H9 (cell line): ENCODE measurements at regions not wholly inside any gene's neighbourhood (a gene's known extent, or its start where the extent isn't known, plus 50 kb on each side); places are given as distances from the start of the nearest gene placed in this dataset.

Source experiments
- DNase-seq: peaks from one replicate; pipeline ENCODE4 v3.0.0-alpha.2; 2017
- H2AFZ ChIP-seq: one replicate; pipeline ENCODE4 v1.6.1; 2013; ENCODE audit warnings: mild to moderate bottlenecking, low read length, control low read depth, moderate library complexity
- H2AK5ac ChIP-seq: 2 replicates; pipeline ENCODE4 v1.6.1; 2013; ENCODE audit warnings: low read length, control low read depth, mixed read lengths; ENCODE audit not compliant: insufficient read length
- H2BK120ac ChIP-seq: one replicate; pipeline ENCODE4 v1.6.1; 2013; ENCODE audit warnings: low read depth, mild to moderate bottlenecking, low read length, control low read depth, inconsistent platforms; ENCODE audit not compliant: poor library complexity, severe bottlenecking
- H2BK12ac ChIP-seq: 2 replicates; pipeline ENCODE4 v1.6.1; 2013; ENCODE audit warnings: low read length, control low read depth, mixed read lengths, low read depth; ENCODE audit not compliant: insufficient read length
- H2BK15ac ChIP-seq: 2 replicates; pipeline ENCODE4 v1.6.1; 2013; ENCODE audit warnings: low read depth, low read length, control low read depth
- H2BK20ac ChIP-seq: one replicate; pipeline ENCODE4 v1.6.1; 2013; ENCODE audit warnings: low read depth, mild to moderate bottlenecking, low read length, control low read depth, inconsistent platforms; ENCODE audit not compliant: poor library complexity, severe bottlenecking
- H2BK5ac ChIP-seq: 2 replicates; pipeline ENCODE4 v1.6.1; 2013; ENCODE audit warnings: low read length, control low read depth, mixed read lengths; ENCODE audit not compliant: insufficient read length
- H3K14ac ChIP-seq: 2 replicates; pipeline ENCODE4 v1.6.1; 2013; ENCODE audit warnings: low read length, control low read depth; ENCODE audit not compliant: insufficient read depth
- H3K18ac ChIP-seq: 2 replicates; pipeline ENCODE4 v1.6.1; 2013; ENCODE audit warnings: low read depth, mild to moderate bottlenecking, mixed read lengths, low read length, control low read depth; ENCODE audit not compliant: insufficient read length
- H3K23ac ChIP-seq: 2 replicates; pipeline ENCODE4 v1.6.1; 2013; ENCODE audit warnings: low read length, control low read depth, mixed read lengths, low read depth; ENCODE audit not compliant: insufficient read length
- H3K23me2 ChIP-seq: 2 replicates; pipeline ENCODE4 v1.6.1; 2013; ENCODE audit warnings: low read depth, mild to moderate bottlenecking, mixed read lengths, low read length, control low read depth; ENCODE audit not compliant: insufficient read length, poor library complexity, severe bottlenecking
- H3K27ac ChIP-seq: 2 replicates; pipeline ENCODE4 v1.5.1; 2013; ENCODE audit warnings: low read length, control low read depth, mixed read lengths, low read depth; ENCODE audit not compliant: insufficient read length
- H3K27me3 ChIP-seq: 2 replicates; pipeline ENCODE4 v1.6.1; 2013; ENCODE audit warnings: low read length, control low read depth, inconsistent platforms; ENCODE audit not compliant: insufficient read depth
- H3K4ac ChIP-seq: 2 replicates; pipeline ENCODE4 v1.6.1; 2013; ENCODE audit warnings: low read depth, mild to moderate bottlenecking, control low read depth, inconsistent platforms, low read length, moderate library complexity
- H3K4me1 ChIP-seq: 2 replicates; pipeline ENCODE4 v1.6.1; 2013; ENCODE audit warnings: low read length, control low read depth, inconsistent platforms; ENCODE audit not compliant: insufficient read depth
- H3K4me2 ChIP-seq: 2 replicates; pipeline ENCODE4 v1.6.1; 2013; ENCODE audit warnings: low read length, control low read depth, mixed read lengths; ENCODE audit not compliant: insufficient read length, insufficient read depth
- H3K56ac ChIP-seq: 2 replicates; pipeline ENCODE4 v1.6.1; 2013; ENCODE audit warnings: low read depth, mild to moderate bottlenecking, mixed read lengths, low read length, control low read depth; ENCODE audit not compliant: insufficient read length
- H3K79me1 ChIP-seq: 2 replicates; pipeline ENCODE4 v1.6.1; 2013; ENCODE audit warnings: low read depth, mild to moderate bottlenecking, moderate library complexity, low read length, control low read depth, inconsistent platforms; ENCODE audit not compliant: insufficient read depth, poor library complexity, severe bottlenecking
- H3K79me2 ChIP-seq: 2 replicates; pipeline ENCODE4 v1.6.1; 2013; ENCODE audit warnings: low read length, control low read depth, inconsistent platforms; ENCODE audit not compliant: insufficient read depth
- H3K9ac ChIP-seq: 2 replicates; pipeline ENCODE4 v1.6.1; 2013; ENCODE audit warnings: low read length, control low read depth, mixed read lengths; ENCODE audit not compliant: insufficient read length; ENCODE audit errors: extremely low read depth
- H3K9me3 ChIP-seq: one replicate; pipeline ENCODE4 v1.6.1; 2013; ENCODE audit warnings: low read depth, low read length, inconsistent platforms; ENCODE audit not compliant: control insufficient read depth
- H3T11ph ChIP-seq: one replicate; pipeline ENCODE4 v1.6.1; 2013; ENCODE audit warnings: mild to moderate bottlenecking, low read length, control low read depth, inconsistent platforms
- H4K20me1 ChIP-seq: one replicate; pipeline ENCODE4 v1.6.1; 2013; ENCODE audit not compliant: control insufficient read depth, insufficient read length, insufficient read depth
- H4K5ac ChIP-seq: 2 replicates; pipeline ENCODE4 v1.6.1; 2013; ENCODE audit warnings: low read depth, mild to moderate bottlenecking, mixed read lengths, low read length, control low read depth; ENCODE audit not compliant: insufficient read length
- H4K8ac ChIP-seq: replicated peaks from 2 replicates; pipeline ENCODE4 v1.6.1; 2013; ENCODE audit warnings: low read length, control low read depth, mixed read lengths, low read depth; ENCODE audit not compliant: insufficient read length
- H4K91ac ChIP-seq: 2 replicates; pipeline ENCODE4 v1.6.1; 2013; ENCODE audit warnings: low read depth, mild to moderate bottlenecking, moderate library complexity, mixed read lengths, low read length, control low read depth; ENCODE audit not compliant: insufficient read length
- H3K27ac Mint-ChIP-seq, 3 experiments: 2 replicates in 2 of 3; 3 replicates in 1 of 3; pipeline ENCODE4 v1.8.0; 2020 to 2021; ENCODE audit warnings: mixed read lengths in 3 of 3, mild to moderate bottlenecking in 1 of 3, moderate library complexity in 1 of 3
- H3K27me3 Mint-ChIP-seq: 2 replicates; pipeline ENCODE4 v1.8.0; 2021; ENCODE audit warnings: low read depth, mild to moderate bottlenecking, moderate library complexity, mixed read lengths
- H3K36me3 Mint-ChIP-seq, 3 experiments: 2 replicates in 2 of 3; 3 replicates in 1 of 3; pipeline ENCODE4 v1.8.0; 2020 to 2021; ENCODE audit warnings: low read depth in 3 of 3, mixed read lengths in 3 of 3; ENCODE audit not compliant: insufficient read depth in 1 of 3
- H3K4me1 Mint-ChIP-seq, 2 experiments: 2 replicates each; pipeline ENCODE4 v1.8.0; 2020; ENCODE audit warnings: mixed read lengths in 2 of 2
- H3K4me3 Mint-ChIP-seq, 2 experiments: 2 replicates in 1 of 2; 3 replicates in 1 of 2; pipeline ENCODE4 v1.8.0; 2020 to 2021; ENCODE audit warnings: mild to moderate bottlenecking in 2 of 2, mixed read lengths in 2 of 2, moderate library complexity in 1 of 2
- H3K9me3 Mint-ChIP-seq, 2 experiments: 2 replicates in 1 of 2; 3 replicates in 1 of 2; pipeline ENCODE4 v1.8.0; 2020; ENCODE audit warnings: mild to moderate bottlenecking in 2 of 2, mixed read lengths in 2 of 2, moderate library complexity in 1 of 2
- WGBS: extraction: QIAGEN DNeasy Blood & Tissue Kit; methylation state at CpG from one replicate; pipeline ENCODE4 v1.1.7; 2013; ENCODE audit warnings: missing lambda C conversion rate, low lambda C conversion rate, mixed read lengths; ENCODE audit not compliant: insufficient read length; ENCODE audit errors: extremely low coverage; 5-methylcytosine and 5-hydroxymethylcytosine counted together
- TF ChIP-seq, protein P1 (sequence below): fragments of 200-600 bp; sonication (generic); conservative IDR thresholded peaks from 3 replicates; pipeline ENCODE4 v1.8.0; 2021; ENCODE audit warnings: antibody characterized with exemption, mild to moderate bottlenecking

DNA sequence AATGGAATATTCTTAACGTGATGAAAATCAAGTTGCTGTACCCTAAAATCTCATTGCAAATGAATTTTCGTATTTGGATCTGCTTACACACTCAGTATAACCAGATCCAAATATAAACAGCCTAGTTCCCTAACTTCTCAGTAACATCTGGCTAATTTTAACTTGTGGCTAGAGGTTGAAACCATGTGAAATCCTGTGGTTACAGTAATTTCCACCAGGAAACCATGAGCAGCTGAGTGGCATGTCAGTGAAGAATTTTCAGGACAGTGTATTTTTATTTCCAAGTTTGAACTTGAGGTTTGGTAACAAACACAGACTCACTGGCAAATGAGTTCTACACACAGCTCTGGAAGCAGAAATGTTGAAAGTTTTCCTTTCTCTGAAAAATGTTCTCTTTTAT, 754.1 kb downstream of the NR2F2 start:
- H3K9me3 ChIP-seq: no peaks in the 10 kb centered on the region
- H3K27me3 ChIP-seq: no peaks in the 10 kb centered on the region
- no peak for DNase-seq
- Mint-ChIP-seq H3K4me3 (no peak overlapping the region), H3K27me3 (no peaks in the 10 kb centered on the region; the same call in 1 of the 2 replicates), H3K4me1 (peaks cover 3 to 5% of the 10 kb centered on the region in 2 experiments; a peak in 3 of 4 replicates), H3K9me3 (no peaks in the 10 kb centered on the region), H3K27ac (no peak overlapping the region), H3K36me3 (no peaks in the 10 kb centered on the region)
- no peak overlapping the region for H2AK5ac ChIP-seq
- H2BK15ac ChIP-seq: no peak overlapping the region
- no peak overlapping the region for H2BK120ac ChIP-seq
- no peaks in the 10 kb centered on the region for H4K20me1 ChIP-seq
- TF ChIP-seq, protein P1, sequence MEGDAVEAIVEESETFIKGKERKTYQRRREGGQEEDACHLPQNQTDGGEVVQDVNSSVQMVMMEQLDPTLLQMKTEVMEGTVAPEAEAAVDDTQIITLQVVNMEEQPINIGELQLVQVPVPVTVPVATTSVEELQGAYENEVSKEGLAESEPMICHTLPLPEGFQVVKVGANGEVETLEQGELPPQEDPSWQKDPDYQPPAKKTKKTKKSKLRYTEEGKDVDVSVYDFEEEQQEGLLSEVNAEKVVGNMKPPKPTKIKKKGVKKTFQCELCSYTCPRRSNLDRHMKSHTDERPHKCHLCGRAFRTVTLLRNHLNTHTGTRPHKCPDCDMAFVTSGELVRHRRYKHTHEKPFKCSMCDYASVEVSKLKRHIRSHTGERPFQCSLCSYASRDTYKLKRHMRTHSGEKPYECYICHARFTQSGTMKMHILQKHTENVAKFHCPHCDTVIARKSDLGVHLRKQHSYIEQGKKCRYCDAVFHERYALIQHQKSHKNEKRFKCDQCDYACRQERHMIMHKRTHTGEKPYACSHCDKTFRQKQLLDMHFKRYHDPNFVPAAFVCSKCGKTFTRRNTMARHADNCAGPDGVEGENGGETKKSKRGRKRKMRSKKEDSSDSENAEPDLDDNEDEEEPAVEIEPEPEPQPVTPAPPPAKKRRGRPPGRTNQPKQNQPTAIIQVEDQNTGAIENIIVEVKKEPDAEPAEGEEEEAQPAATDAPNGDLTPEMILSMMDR: no peak
- WGBS: no CpG with 5 or more reads among the region's 2 CpGs
- no peak overlapping the region for H3K27ac ChIP-seq
- no peaks in the 10 kb centered on the region for H3K4me1 ChIP-seq
- no peak overlapping the region for H3K4me2 ChIP-seq
- H3K23ac ChIP-seq: no peak overlapping the region
- H3K79me2 ChIP-seq: no peaks in the 10 kb centered on the region
- H4K8ac ChIP-seq: no peak overlapping the region
- no peak overlapping the region for H3K18ac ChIP-seq
- no peak overlapping the region for H2AFZ ChIP-seq
- H4K91ac ChIP-seq: no peak overlapping the region
- no peak overlapping the region for H3K4ac ChIP-seq
- no peaks in the 10 kb centered on the region for H3K23me2 ChIP-seq
- no peak overlapping the region for H3K14ac ChIP-seq
- H2BK12ac ChIP-seq: no peak overlapping the region
- no peak overlapping the region for H2BK5ac ChIP-seq
- no peaks in the 10 kb centered on the region for H3K79me1 ChIP-seq
- no peak overlapping the region for H4K5ac ChIP-seq
- H2BK20ac ChIP-seq: no peak overlapping the region
- H3T11ph ChIP-seq: no peak overlapping the region
- no peak overlapping the region for H3K56ac ChIP-seq
- no peak overlapping the region for H3K9ac ChIP-seq
